ENCODE measurements at regions not wholly inside any gene's neighbourhood (a gene's known extent, or its start where the extent isn't known, plus 50 kb on each side); places are given as distances from the start of the nearest gene placed in this dataset.
"Not testable (repeated sequence)": the region's sequence is repeated elsewhere in the genome, so short reads cannot be mapped to it uniquely, and the experiment has no call there.

- no peak for TF ChIP-seq REST (IDR thresholded peaks at IDR 0.05)
- TF ChIP-seq ATF3 (IDR thresholded peaks at IDR 0.05), result no peak
These were observed 342.0 kb downstream of the SOX9 start (continued) for GRCh38 chr17:72462814-72463213.

GRCh38 chr17:72463287-72464102 is 342.7 kb downstream of the SOX9 start:
- no peak for DNase-seq (ENCODE audit: low spot score)
- no peaks in the 10 kb centered on the region for H3K36me3 ChIP-seq (ENCODE audit: control insufficient read depth in 4 of 4, insufficient read depth in 3 of 4, low read depth in 1 of 4, low read length in 3 of 4)
- TF ChIP-seq NR2F2 (IDR thresholded peaks at IDR 0.05) (no peak), GABPA (IDR thresholded peaks at IDR 0.05 in 1 of 2, conservative IDR thresholded peaks at IDR 0.05 in 1 of 2) (no peak), SP1 (IDR thresholded peaks at IDR 0.05) (no peak), MAX (IDR thresholded peaks at IDR 0.05) (no peak), RXRA (IDR thresholded peaks at IDR 0.05) (no peak), ZBTB33 (IDR thresholded peaks at IDR 0.05) (no peak), RAD21 (IDR thresholded peaks at IDR 0.05) (no peak), ATF3 (IDR thresholded peaks at IDR 0.05) (no peak), HNF4G (IDR thresholded peaks at IDR 0.05) (no peak), YY1 (IDR thresholded peaks at IDR 0.05) (no peak), CTCF (IDR thresholded peaks at IDR 0.05; ENCODE audit: low read depth, low read length, missing input control) (no peak), FOXA2 (IDR thresholded peaks at IDR 0.05) (no peak), HNF4A (conservative IDR thresholded peaks at IDR 0.05) (no peak), EGR1 (IDR thresholded peaks at IDR 0.05; ENCODE audit: low read depth in 2 of 2) (no peak), FOXA1 (IDR thresholded peaks at IDR 0.05) (no peak)
- no peak overlapping the region for H3K9ac ChIP-seq (ENCODE audit: low read depth in 1 of 2, low read length in 2 of 2)
- no peaks in the 10 kb centered on the region for H3K4me1 ChIP-seq (ENCODE audit: control insufficient read depth in 4 of 4, insufficient read depth in 4 of 4, low read length in 3 of 4)
- H3K27ac ChIP-seq (ENCODE audit: low read depth in 1 of 2, low read length in 2 of 2), result no peak overlapping the region
- no peaks in the 10 kb centered on the region for H3K9me3 ChIP-seq (ENCODE audit: control insufficient read depth in 4 of 4, low read length in 3 of 4)
- WGBS, result 73% methylated on average over 10 of the region's 10 CpGs
- H3K27me3 ChIP-seq (ENCODE audit: control insufficient read depth in 4 of 4, insufficient read depth in 4 of 4, low read length in 3 of 4), result peaks cover 0 to 3% (median 1%) of the 10 kb centered on the region in 4 donors
- no peak overlapping the region for H3K4me3 ChIP-seq (ENCODE audit: low read depth in 1 of 3, low read length in 3 of 3)

- not testable (repeated sequence) for H3K9ac ChIP-seq (ENCODE audit: low read depth in 1 of 2, low read length in 2 of 2); DNase-seq (ENCODE audit: low spot score); H3K4me3 ChIP-seq (ENCODE audit: low read depth in 1 of 3, low read length in 3 of 3); H3K4me1 ChIP-seq (ENCODE audit: control insufficient read depth in 4 of 4, insufficient read depth in 4 of 4, low read length in 3 of 4); H3K27me3 ChIP-seq (ENCODE audit: control insufficient read depth in 4 of 4, insufficient read depth in 4 of 4, low read length in 3 of 4); H3K36me3 ChIP-seq (ENCODE audit: control insufficient read depth in 4 of 4, insufficient read depth in 3 of 4, low read depth in 1 of 4, low read length in 3 of 4); H3K27ac ChIP-seq (ENCODE audit: low read depth in 1 of 2, low read length in 2 of 2); H3K9me3 ChIP-seq (ENCODE audit: control insufficient read depth in 4 of 4, low read length in 3 of 4)
- WGBS, result 94% methylated on average over 5 of the region's 5 CpGs
These were observed 343.4 kb downstream of the SOX9 start for GRCh38 chr17:72464221-72464620.

Data from liver (tissue), 8 donors.